Neural cell (in vitro differentiated cells): ENCODE measurements at regions not wholly inside any gene's neighbourhood (a gene's known extent, or its start where the extent isn't known, plus 50 kb on each side); places are given as distances from the start of the nearest gene placed in this dataset.

ENCODE experiments used
- H2AFZ ChIP-seq: fragments of 200-600, 300-800 bp; sonication (generic), shearing (Covaris generic); 2 replicates; pipeline ENCODE4 v1.6.0; 2014; ENCODE audit warnings: low read depth, mild to moderate bottlenecking, antibody characterized with exemption, low read length, moderate library complexity
- H3F3A ChIP-seq: fragments of 200-600 bp; shearing (Covaris generic); 2 replicates; pipeline ENCODE4 v1.6.1; 2016; ENCODE audit warnings: mild to moderate bottlenecking, moderate library complexity, mixed read lengths, antibody characterized with exemption, low read length; ENCODE audit not compliant: insufficient read depth, poor library complexity, severe bottlenecking
- H3K27ac ChIP-seq: fragments of 200-600, 300-800 bp; sonication (generic), shearing (Covaris generic); 2 replicates; pipeline ENCODE4 v1.5.1; 2014; ENCODE audit warnings: mild to moderate bottlenecking, low read length, moderate library complexity
- H3K27me3 ChIP-seq: fragments of 300-800, 200-600 bp; sonication (generic), shearing (Covaris generic); 2 replicates; pipeline ENCODE4 v1.6.0; 2014; ENCODE audit warnings: mild to moderate bottlenecking, low read depth, low read length, moderate library complexity; ENCODE audit not compliant: insufficient read depth
- H3K36me3 ChIP-seq: fragments of 300-800, 200-600 bp; sonication (generic), shearing (Covaris generic); 2 replicates; pipeline ENCODE4 v1.5.1; 2014; ENCODE audit warnings: mild to moderate bottlenecking, antibody characterized with exemption, low read length, moderate library complexity; ENCODE audit not compliant: insufficient read depth
- H3K4me2 ChIP-seq: fragments of 300-800, 200-600 bp; sonication (generic), shearing (Covaris generic); 2 replicates; pipeline ENCODE4 v1.6.0; 2014; ENCODE audit warnings: mild to moderate bottlenecking, low read length
- H3K4me3 ChIP-seq: fragments of 300-800, 200-600 bp; sonication (generic), shearing (Covaris generic); 2 replicates; pipeline ENCODE4 v1.5.1; 2014; ENCODE audit warnings: mild to moderate bottlenecking, low read length, moderate library complexity
- H3K79me2 ChIP-seq: fragments of 200-600 bp; shearing (Covaris generic); replicated peaks from 2 replicates; pipeline ENCODE4 v1.6.0; 2014; ENCODE audit warnings: mild to moderate bottlenecking, low read length, moderate library complexity; ENCODE audit not compliant: insufficient read depth
- H3K9ac ChIP-seq: fragments of 300-800, 200-600 bp; sonication (generic), shearing (Covaris generic); 2 replicates; pipeline ENCODE4 v1.6.1; 2016; ENCODE audit warnings: mild to moderate bottlenecking, low read length, mixed read lengths
- H3K9me2 ChIP-seq: fragments of 200-600 bp; shearing (Covaris generic); 2 replicates; pipeline ENCODE4 v1.6.1; 2016; ENCODE audit warnings: mild to moderate bottlenecking, low read length, mixed read lengths; ENCODE audit not compliant: insufficient read depth
- H3K9me3 ChIP-seq: fragments of 200-600, 300-800 bp; sonication (generic), shearing (Covaris generic); 2 replicates; pipeline ENCODE4 v1.6.1; 2016; ENCODE audit warnings: mild to moderate bottlenecking, mixed run types, low read length, moderate library complexity, mixed read lengths
- H4K20me1 ChIP-seq: fragments of 200-600 bp; shearing (Covaris generic); 2 replicates; pipeline ENCODE4 v1.6.1; 2016; ENCODE audit warnings: mild to moderate bottlenecking, mixed run types; ENCODE audit not compliant: insufficient read depth
- CTCF ChIP-seq: fragments of 450-650 bp; IDR thresholded peaks from 2 replicates; pipeline ENCODE4 v1.5.1; 2014; ENCODE audit warnings: antibody characterized with exemption, mild to moderate bottlenecking, moderate library complexity; ENCODE audit not compliant: poor library complexity, severe bottlenecking
- EP300 ChIP-seq: fragments of 450-650 bp; conservative IDR thresholded peaks from 2 replicates; pipeline ENCODE4 v1.6.1; 2014; ENCODE audit warnings: antibody characterized with exemption, mild to moderate bottlenecking, moderate library complexity; ENCODE audit not compliant: poor library complexity, severe bottlenecking
- EZH2 ChIP-seq: fragments of 200-600, 300-800 bp; shearing (Covaris generic), sonication (generic); IDR thresholded peaks from 2 replicates; pipeline ENCODE4 v1.6.1; 2014; ENCODE audit warnings: antibody characterized with exemption, low read length, borderline replicate concordance, mild to moderate bottlenecking; ENCODE audit not compliant: insufficient read depth, poor library complexity, severe bottlenecking
- MXI1 ChIP-seq: fragments of 450-650 bp; conservative IDR thresholded peaks from 2 replicates; pipeline ENCODE4 v1.6.1; 2014; ENCODE audit warnings: antibody characterized with exemption, mild to moderate bottlenecking; ENCODE audit not compliant: poor library complexity, severe bottlenecking
- POLR2AphosphoS5 ChIP-seq: IDR thresholded peaks from 2 replicates; pipeline ENCODE4 v1.6.1; 2012
- RAD21 ChIP-seq: fragments of 450-650 bp; conservative IDR thresholded peaks from 2 replicates; pipeline ENCODE4 v1.6.1; 2014; ENCODE audit warnings: antibody characterized with exemption, mild to moderate bottlenecking, moderate library complexity
- REST ChIP-seq: IDR thresholded peaks from 2 replicates; pipeline ENCODE4 v1.6.1; 2012; ENCODE audit warnings: borderline replicate concordance
- SMC3 ChIP-seq: fragments of 450-650 bp; conservative IDR thresholded peaks from 2 replicates; pipeline ENCODE4 v1.6.1; 2014; ENCODE audit warnings: antibody characterized with exemption, mild to moderate bottlenecking, moderate library complexity; ENCODE audit not compliant: poor library complexity
- TAF1 ChIP-seq: IDR thresholded peaks from 2 replicates; pipeline ENCODE4 v1.6.1; 2012; ENCODE audit warnings: low read depth

- TF ChIP-seq EZH2 (no peak), MXI1 (no peak), RAD21 (no peak), TAF1 (no peak), EP300 (no peak), REST (no peak), CTCF (no peak), SMC3 (no peak), POLR2AphosphoS5 (no peak)
- Histone ChIP-seq H4K20me1 (no peaks in the 10 kb centered on the region), H3K9me3 (no peaks in the 10 kb centered on the region), H3K9me2 (no peaks in the 10 kb centered on the region), H3F3A (no peaks in the 10 kb centered on the region), H3K79me2 (no peaks in the 10 kb centered on the region), H3K27ac (no peak overlapping the region), H2AFZ (no peak overlapping the region), H3K4me3 (no peak overlapping the region), H3K36me3 (no peaks in the 10 kb centered on the region), H3K27me3 (no peaks in the 10 kb centered on the region), H3K4me2 (no peak overlapping the region), H3K9ac (no peak overlapping the region)
These were observed 430.9 kb downstream of the DMAC1 start for GRCh38 chr9:7368410-7369292.

- H3K4me3 ChIP-seq = no peak overlapping the region
- TF ChIP-seq POLR2AphosphoS5 = no peak
- TF ChIP-seq RAD21 = no peak
- H3K9me3 ChIP-seq = no peaks in the 10 kb centered on the region
- no peak overlapping the region for H3K4me2 ChIP-seq
- H4K20me1 ChIP-seq = no peaks in the 10 kb centered on the region
- H2AFZ ChIP-seq = no peak overlapping the region
- no peaks in the 10 kb centered on the region for H3K27me3 ChIP-seq
- H3K79me2 ChIP-seq = no peaks in the 10 kb centered on the region
- no peaks in the 10 kb centered on the region for H3K9me2 ChIP-seq
- H3K27ac ChIP-seq = no peak overlapping the region
- H3K36me3 ChIP-seq = no peaks in the 10 kb centered on the region
- H3K9ac ChIP-seq = no peak overlapping the region
- no peaks in the 10 kb centered on the region for H3F3A ChIP-seq
These were observed 431.9 kb downstream of the DMAC1 start for GRCh38 chr9:7367726-7368125.
